Right lobe of liver (tissue), 6 donors: ENCODE measurements at regions not wholly inside any gene's neighbourhood (a gene's known extent, or its start where the extent isn't known, plus 50 kb on each side); places are given as distances from the start of the nearest gene placed in this dataset.

Experiments used
- ATAC-seq, 4 donors: fragments of 200-7000 bp; cut with Tn5 transposase; one replicate each; pipeline ENCODE4 v1.9.1; 2020; ENCODE audit warnings: mild to moderate bottlenecking in 4 of 4, moderate library complexity in 4 of 4
- DNase-seq, 3 donors: peaks; one replicate each; pipeline ENCODE4 v3.0.0-alpha.2; 2020
- H3K27ac ChIP-seq, 3 donors: fragments of 200-600 bp; one replicate each; pipeline ENCODE4 v1.8.0; 2022
- H3K27me3 ChIP-seq, 2 donors: fragments of 200-600 bp; one replicate each; pipeline ENCODE4 v1.8.0; 2022
- H3K36me3 ChIP-seq, 4 donors: fragments of 200-600 bp; sonication (generic) in 1 of 4; one replicate each; pipeline versions ENCODE4 v1.5.1 to v1.8.0; 2017 to 2022; ENCODE audit warnings: control low read depth in 1 of 4
- H3K4me1 ChIP-seq, 4 donors: fragments of 200-600 bp; sonication (generic) in 1 of 4; one replicate each; pipeline versions ENCODE4 v1.5.1 to v1.8.0; 2017 to 2022; ENCODE audit warnings: control low read depth in 1 of 4
- H3K4me3 ChIP-seq, 3 donors: fragments of 200-600 bp; one replicate each; pipeline ENCODE4 v1.8.0; 2022
- H3K9me3 ChIP-seq, 4 donors: fragments of 200-600 bp; sonication (generic) in 1 of 4; one replicate each; pipeline versions ENCODE4 v1.5.1 to v1.8.0; 2017 to 2022; ENCODE audit warnings: control low read depth in 1 of 4
- POLR2A ChIP-seq: fragments of 450-650 bp; IDR thresholded peaks from one replicate; pipeline ENCODE4 v1.6.1; 2017; ENCODE audit warnings: antibody characterized with exemption, mild to moderate bottlenecking
- WGBS: methylation state at CpG from one replicate; pipeline ENCODE4 v1.1.6; 2018; ENCODE audit warnings: low coverage, low lambda C conversion rate; ENCODE audit not compliant: insufficient coverage; ENCODE audit errors: missing lambda C conversion rate; 5-methylcytosine and 5-hydroxymethylcytosine counted together
- intact Hi-C, 2 donors: fragments of 100-400 bp; cut with DNase I; formaldehyde crosslinking; loops; one replicate each; pipeline versions ENCODE4 v1.11.2 to v1.14.1; 2022
- TF ChIP-seq, protein P1 (sequence below), 4 donors: fragments of 200-600 bp in 3 of 4; fragments of 450-650 bp in 1 of 4; IDR thresholded peaks; one replicate each; pipeline versions ENCODE4 v1.5.1 to v1.8.0; 2016 to 2022; ENCODE audit warnings: antibody characterized with exemption in 4 of 4, mild to moderate bottlenecking in 2 of 4
- donor health status: DM: no; HTN: yes; CAD: no.
- donor health status: DM: no; HTN: no; CAD: no.
- donor health status: DM: no; HTN: no; CAD: no.
- donor health status: DM: no; HTN: yes; CAD: no.
- donor health status: DM: no; HTN: yes; CAD: no.

DNA sequence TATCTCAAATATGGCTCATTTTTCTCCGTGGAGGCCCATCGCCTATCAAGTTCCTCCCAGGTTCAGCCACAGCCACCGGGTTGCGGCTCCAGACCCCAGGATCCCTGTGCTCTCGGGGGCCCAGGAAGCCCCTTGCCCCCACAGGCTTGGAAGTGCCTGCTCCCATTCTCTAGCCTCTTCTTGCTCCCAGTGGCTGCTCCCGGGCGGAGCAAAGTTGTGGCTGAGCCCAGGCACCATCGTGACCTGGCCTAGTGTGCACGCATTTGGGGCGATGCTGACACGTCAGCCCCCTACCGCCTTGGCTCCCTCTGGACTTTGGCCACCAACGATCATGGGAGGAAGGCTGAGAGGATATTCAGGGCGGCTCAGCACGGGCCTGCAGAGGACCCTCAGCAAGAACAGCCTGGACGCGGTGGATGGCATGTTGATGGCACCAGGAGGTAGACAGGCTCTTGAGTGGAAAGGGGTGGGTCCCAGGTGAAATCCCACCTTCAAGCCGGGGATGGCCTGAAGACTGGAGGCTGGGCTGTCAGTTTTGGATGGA, 419.4 kb upstream of the AGA start:
- Histone ChIP-seq H3K27me3 (no peaks in the 10 kb centered on the region), H3K9me3 (no peaks in the 10 kb centered on the region), H3K4me1 (no peaks in the 10 kb centered on the region), H3K27ac (no peak overlapping the region), H3K4me3 (no peak overlapping the region), H3K36me3 (no peaks in the 10 kb centered on the region)
- peak in 1 of 4 donors; percentile 13 for ATAC-seq
- TF ChIP-seq, protein P1, sequence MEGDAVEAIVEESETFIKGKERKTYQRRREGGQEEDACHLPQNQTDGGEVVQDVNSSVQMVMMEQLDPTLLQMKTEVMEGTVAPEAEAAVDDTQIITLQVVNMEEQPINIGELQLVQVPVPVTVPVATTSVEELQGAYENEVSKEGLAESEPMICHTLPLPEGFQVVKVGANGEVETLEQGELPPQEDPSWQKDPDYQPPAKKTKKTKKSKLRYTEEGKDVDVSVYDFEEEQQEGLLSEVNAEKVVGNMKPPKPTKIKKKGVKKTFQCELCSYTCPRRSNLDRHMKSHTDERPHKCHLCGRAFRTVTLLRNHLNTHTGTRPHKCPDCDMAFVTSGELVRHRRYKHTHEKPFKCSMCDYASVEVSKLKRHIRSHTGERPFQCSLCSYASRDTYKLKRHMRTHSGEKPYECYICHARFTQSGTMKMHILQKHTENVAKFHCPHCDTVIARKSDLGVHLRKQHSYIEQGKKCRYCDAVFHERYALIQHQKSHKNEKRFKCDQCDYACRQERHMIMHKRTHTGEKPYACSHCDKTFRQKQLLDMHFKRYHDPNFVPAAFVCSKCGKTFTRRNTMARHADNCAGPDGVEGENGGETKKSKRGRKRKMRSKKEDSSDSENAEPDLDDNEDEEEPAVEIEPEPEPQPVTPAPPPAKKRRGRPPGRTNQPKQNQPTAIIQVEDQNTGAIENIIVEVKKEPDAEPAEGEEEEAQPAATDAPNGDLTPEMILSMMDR (IDR thresholded peaks at IDR 0.05) = no peak
- no peak for TF ChIP-seq POLR2A
- 60% methylated on average over 3 of the region's 18 CpGs for WGBS
- no peak for DNase-seq
- intact Hi-C loops = no loop called here

DNA sequence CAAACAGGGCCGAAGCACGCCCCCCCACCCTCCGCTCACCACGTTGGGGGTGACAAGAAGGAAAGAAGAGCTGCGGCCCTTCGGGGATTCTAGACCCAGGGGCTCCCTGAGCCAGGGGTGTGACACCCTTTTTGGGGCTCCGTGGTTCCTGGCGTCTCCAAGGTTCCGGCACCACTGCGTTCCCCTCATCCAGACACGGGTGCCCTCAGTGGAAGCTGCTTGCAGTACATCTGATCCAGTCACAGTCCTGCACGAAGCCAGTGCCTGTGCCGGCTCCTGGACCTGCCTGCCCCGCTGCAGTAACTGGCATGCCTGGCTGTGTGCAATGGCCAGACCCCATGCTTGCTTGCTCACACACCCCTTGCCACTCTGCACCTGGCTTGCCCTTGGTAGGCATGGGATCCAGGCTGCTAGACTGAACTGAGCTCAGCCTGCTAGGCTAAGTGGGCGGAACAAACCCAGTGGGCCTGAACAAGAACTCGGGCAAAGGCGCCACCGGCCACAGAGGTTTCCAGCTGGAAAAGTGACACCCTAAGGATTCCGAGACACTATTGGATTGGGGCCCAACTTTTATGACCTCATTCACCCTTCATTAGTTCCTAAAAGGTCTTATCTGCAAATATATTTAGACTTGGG, 420.4 kb upstream of the AGA start:
- Histone ChIP-seq H3K36me3 (no peaks in the 10 kb centered on the region), H3K4me3 (no peak overlapping the region), H3K9me3 (no peaks in the 10 kb centered on the region), H3K27ac (no peak overlapping the region), H3K27me3 (no peaks in the 10 kb centered on the region), H3K4me1 (no peaks in the 10 kb centered on the region)
- peak in 1 of 4 donors; percentile 27 for ATAC-seq
- 78% methylated on average over 4 of the region's 19 CpGs for WGBS
- no peak for DNase-seq
- TF ChIP-seq, protein P1 (IDR thresholded peaks at IDR 0.05) = no peak
- no peak for TF ChIP-seq POLR2A
- intact Hi-C loops = no loop called here

DNA sequence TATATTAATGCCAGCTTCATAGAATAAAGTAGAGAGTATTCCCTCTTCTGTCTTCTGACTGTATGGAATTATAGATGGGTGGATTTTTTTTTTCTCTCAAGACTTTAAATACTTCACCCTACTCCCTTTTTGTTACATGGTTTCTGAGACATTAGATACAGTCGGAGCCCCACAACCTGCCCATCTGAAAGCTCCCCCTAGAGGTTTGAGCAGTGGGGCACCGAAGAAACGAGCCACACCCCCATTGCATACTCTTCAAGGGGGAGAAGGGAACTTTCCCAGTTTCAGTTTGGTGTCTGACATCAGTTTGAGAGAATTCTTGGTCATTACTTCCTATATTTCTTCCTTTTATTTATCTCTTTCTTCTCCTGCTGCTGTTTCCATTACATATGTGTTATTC, 437.6 kb upstream of the AGA start:
- no peaks in the 10 kb centered on the region for H3K36me3 ChIP-seq
- H3K27ac ChIP-seq = no peak overlapping the region
- no peaks in the 10 kb centered on the region for H3K4me1 ChIP-seq
- 30% methylated on average over 3 of the region's 3 CpGs for WGBS
- intact Hi-C loops = no loop called here
- ATAC-seq = no peak
- H3K4me3 ChIP-seq = no peak overlapping the region
- H3K9me3 ChIP-seq = no peaks in the 10 kb centered on the region
- no peaks in the 10 kb centered on the region for H3K27me3 ChIP-seq
- no peak for DNase-seq
- no peak for TF ChIP-seq POLR2A
- TF ChIP-seq, protein P1 (IDR thresholded peaks at IDR 0.05) = no peak

DNA sequence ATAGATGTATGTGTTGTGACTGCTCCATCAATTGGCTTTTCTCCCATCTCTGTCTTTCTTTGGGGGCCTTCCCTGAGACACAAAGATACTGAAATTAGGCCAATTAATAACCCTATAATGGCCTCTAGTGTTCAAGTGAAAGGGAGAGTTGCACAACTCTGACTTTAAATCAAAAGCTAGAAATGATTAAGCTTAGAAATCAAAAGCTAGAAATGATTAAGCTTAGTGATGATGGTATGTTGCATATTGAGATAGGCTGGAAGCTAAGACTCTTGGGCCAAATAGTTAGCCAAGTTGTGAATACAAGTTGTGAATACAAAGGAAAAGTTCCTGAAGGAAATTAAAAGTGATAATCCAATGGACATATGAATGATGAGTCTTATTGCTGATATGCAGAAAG, 452.9 kb upstream of the AGA start:
- no peak overlapping the region for H3K27ac ChIP-seq
- H3K4me1 ChIP-seq = no peaks in the 10 kb centered on the region
- H3K4me3 ChIP-seq = no peak overlapping the region
- intact Hi-C loops = no loop called here
- H3K9me3 ChIP-seq = no peaks in the 10 kb centered on the region
- ATAC-seq (peak in 1 of 4 donors; percentile 19), DNase-seq (no peak)
- no peak for TF ChIP-seq POLR2A
- TF ChIP-seq, protein P1 (IDR thresholded peaks at IDR 0.05) = no peak
- no peaks in the 10 kb centered on the region for H3K36me3 ChIP-seq
- no peaks in the 10 kb centered on the region for H3K27me3 ChIP-seq

DNA sequence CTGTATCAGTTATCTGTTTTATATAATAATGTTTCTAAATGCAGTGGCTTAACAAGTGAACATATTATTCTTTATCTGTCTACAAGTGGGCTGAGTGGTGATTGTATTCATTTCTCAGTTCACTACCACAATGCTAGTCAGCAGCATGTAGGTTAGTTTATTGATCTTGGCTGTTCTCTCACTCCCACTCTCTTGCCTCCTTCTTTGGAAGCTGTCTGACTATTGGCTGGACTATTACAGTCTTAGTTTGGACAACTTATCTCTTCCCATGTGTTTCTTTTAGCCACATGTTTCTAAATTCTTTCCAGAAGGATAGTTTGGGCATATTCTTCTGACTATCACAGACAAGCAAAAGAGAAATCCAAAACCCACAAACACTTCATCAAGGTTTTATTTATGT, 459.5 kb upstream of the AGA start:
- intact Hi-C loops = no loop called here

More for the DNA sequence above, 459.5 kb upstream of the AGA start:
- Histone ChIP-seq H3K4me3 (no peak overlapping the region), H3K4me1 (no peaks in the 10 kb centered on the region), H3K27me3 (no peaks in the 10 kb centered on the region), H3K36me3 (no peaks in the 10 kb centered on the region), H3K9me3 (peaks cover 0 to 3% (median 0%) of the 10 kb centered on the region in 4 donors), H3K27ac (no peak overlapping the region)
- TF ChIP-seq, protein P1 (IDR thresholded peaks at IDR 0.05) = no peak
- no peak for TF ChIP-seq POLR2A
- ATAC-seq (no peak), DNase-seq (no peak)
